ENCODE measurements at regions not wholly inside any gene's neighbourhood (a gene's known extent, or its start where the extent isn't known, plus 50 kb on each side); places are given as distances from the start of the nearest gene placed in this dataset.

- DNase-seq: no peak
These were observed 54.5 kb upstream of the FAM78B start for GRCh38 chr1:166221316-166221715.

DNA sequence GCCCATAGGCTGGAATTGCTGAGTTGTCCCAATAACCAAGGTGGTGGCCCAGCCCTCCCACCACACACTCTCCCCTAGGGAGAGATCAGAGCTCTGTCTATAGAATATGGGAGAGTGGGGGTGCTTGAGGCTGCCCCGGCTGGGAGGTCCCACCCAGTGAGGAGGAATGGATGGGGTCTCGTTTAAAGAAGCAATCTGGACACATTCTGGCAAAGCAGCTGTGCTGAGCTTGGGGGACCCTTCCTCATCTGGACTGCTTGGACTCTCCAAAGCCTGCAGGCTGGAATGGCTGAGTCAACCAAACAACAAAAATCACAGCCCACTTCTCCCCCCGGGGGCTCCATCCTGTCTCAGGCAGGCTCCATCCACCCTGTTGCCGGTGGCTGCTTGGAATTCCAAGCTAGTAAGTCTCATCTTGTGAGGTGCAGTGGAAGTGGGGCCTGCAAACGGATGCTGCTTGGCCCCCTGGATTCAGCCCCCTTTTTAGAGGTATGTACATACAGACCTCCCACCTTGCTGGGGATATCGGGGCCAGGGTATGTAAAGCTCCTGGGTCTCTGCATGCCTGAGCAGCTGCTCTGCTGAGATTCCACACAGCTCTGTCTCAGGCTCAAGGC lies 67.1 kb upstream of the FAM78B start:
- no peak for DNase-seq

- DNase-seq: no peak
These were observed 68.9 kb upstream of the FAM78B start for GRCh38 chr1:166235728-166236127.

DNA sequence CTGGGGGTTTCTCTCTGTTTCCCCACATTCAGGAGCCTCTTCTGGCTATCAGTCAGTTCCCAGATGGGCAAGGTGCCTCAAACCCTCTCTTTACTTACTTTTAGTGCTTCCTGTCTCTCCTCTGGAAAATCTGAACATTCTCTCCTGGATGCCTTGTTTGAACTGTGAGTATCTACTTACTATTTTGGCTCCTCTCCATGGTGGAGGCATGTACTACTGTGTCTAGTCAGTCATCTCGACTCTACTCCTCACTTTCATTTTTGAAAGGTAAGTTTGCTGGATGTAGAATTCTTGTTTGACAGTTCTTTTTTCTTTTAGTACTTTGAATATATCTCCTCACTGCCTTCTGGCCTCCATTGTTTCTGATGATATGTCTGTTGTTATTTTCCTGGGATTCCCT lies 70.9 kb upstream of the FAM78B start:
- no peak for DNase-seq

DNA sequence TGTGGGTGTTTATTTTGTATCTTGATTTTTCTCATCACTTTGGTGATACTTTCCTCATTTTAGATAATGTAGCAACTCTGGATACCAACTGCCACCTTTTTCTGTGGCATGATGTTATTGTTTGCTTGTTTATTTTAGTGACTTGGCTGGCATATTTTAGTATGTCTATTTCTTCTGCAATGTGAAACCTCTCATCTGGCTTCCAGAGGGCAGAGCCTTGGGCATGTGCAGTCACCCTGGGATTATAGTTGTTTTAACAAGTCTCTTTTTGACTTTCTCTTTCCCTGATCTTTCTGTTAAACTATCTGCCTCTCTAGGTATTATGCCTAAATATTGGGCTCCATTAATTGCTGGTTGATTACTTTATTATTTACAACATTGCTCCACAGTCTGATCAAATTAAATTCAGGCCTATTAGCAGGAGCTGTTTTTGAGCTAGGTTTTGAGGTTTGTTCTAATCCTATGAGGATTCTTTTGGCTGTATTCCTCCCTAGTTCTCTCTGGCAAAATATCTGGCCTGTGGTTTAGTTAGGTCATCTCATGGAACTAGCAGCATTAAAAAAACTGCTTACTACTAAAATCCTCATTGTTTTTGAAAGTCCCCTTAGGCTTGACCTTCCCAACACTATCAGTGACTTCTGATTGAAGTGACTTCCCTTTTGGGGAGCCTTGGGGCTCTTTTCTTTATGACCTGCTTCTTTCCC lies 86.4 kb upstream of the FAM78B start:
- no peak for DNase-seq

DNA sequence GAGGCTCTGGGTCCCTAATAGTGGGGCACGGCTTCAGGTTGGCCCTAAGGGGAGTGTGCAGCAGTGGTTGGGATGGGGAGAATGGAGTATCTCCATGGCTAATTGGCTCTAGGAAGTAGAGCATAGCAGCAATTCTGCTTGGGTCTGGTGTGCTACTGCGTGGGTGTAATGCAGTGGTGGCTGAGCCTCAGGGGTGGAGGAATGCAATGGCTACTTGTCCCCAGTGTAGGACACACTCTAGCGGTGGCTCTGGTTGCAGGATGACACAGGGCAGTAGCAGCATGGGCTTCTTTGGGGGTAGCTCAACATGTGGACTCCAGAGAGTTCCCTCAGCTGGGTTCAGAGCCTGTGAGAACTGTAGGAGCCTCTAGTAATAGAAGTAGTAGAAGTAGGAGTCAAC lies 91.2 kb upstream of the FAM78B start:
- no peak for DNase-seq

GRCh38 chr1:166261511-166261910 lies 94.7 kb upstream of the FAM78B start:
- DNase-seq: no peak

- no peak for DNase-seq
These were observed 103.8 kb upstream of the FAM78B start for GRCh38 chr1:166270476-166271150.

GRCh38 chr1:166271151-166271538 lies 104.3 kb upstream of the FAM78B start:
- DNase-seq: no peak

DNA sequence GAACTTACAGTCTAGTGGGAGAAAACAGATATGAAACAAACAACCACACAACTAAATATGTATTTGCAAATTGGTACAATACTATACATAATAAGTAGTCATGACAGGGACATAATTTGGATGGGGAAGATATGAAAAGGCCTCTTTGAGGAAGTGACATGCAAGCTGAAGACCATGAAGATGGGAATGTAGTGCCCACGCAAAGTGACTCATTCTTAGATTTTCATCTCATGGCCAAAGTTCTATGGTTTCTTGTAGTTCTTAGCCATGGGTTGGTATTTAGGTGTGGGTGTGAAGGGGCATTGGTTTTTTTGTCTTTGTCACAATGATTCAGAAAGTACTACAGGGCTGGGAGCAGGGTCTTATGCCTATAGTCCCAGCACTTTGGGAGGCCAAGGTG lies 105.4 kb upstream of the FAM78B start:
- DNase-seq: no peak

DNA sequence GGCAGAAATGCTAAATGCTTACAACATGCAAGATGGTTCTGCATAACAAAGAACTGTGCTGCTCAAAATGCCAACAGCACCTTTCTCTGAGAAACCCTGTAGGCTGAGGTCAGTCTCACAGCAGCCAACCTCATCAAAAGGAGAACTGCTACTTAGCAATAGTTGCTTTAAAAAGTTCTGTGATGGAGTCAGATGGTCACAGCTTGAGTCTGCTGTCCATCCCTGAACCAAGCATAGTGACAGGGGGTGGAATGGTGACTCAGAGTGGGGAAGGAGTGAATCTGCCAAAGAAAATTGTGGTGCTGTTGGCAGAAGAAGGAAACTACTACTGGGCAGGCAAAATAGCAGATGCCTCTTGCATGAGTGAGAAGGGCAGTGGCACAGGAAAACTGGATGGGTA lies 106.0 kb upstream of the FAM78B start:
- DNase-seq: no peak

- DNase-seq: no peak
These were observed 106.8 kb upstream of the FAM78B start for GRCh38 chr1:166273618-166274017.

- no peak for DNase-seq
These were observed 115.8 kb upstream of the FAM78B start for GRCh38 chr1:166282391-166283137.

GRCh38 chr1:166283190-166283589 lies 116.4 kb upstream of the FAM78B start:
- no peak for DNase-seq

- no peak for DNase-seq
These were observed 116.8 kb upstream of the FAM78B start for GRCh38 chr1:166283600-166283999.

GRCh38 chr1:166289309-166290050 lies 122.7 kb upstream of the FAM78B start:
- no peak for DNase-seq

DNA sequence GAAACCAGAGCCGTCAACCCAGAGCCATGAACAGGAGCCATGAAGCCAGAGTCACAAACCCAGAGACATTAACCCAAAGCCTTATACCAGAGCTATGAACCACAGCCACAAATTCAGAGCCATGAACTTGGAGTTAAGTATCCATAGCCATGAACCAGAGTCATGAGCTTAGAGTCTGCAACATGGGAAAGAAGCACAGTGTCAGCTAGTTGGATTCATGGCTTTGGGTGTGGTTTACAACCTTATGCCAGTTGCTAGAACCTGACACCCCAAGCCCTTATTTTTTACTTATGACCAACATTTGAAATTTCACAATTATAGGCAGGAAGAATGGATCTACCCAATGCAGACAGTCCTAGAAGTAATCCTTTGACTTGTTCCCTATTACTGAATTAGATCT lies 128.9 kb upstream of the FAM78B start:
- DNase-seq: no peak

- DNase-seq: no peak
These were observed 131.2 kb upstream of the FAM78B start for GRCh38 chr1:166297993-166298392.

DNA sequence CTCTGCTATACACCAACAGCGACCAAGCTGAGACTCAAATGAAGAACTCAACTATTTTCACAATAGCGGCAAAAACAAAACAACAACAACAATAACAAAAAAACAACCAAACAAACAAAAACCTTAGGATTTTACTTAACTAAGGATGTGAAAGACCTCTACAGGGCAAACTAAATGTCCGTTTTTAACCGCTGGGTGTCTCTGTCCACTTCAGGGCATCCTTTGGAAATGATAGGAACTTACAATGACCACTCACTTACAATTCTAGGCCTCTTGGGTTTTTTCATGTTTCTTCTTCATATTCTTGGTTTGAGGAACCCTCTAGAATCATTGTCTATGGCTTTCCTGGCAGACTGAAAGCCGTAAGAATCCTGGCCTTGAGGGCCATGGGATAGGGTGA lies 134.0 kb upstream of the FAM78B start:
- DNase-seq: no peak

GRCh38 chr1:166302989-166303758 lies 136.4 kb upstream of the FAM78B start:
- DNase-seq: no peak

DNA sequence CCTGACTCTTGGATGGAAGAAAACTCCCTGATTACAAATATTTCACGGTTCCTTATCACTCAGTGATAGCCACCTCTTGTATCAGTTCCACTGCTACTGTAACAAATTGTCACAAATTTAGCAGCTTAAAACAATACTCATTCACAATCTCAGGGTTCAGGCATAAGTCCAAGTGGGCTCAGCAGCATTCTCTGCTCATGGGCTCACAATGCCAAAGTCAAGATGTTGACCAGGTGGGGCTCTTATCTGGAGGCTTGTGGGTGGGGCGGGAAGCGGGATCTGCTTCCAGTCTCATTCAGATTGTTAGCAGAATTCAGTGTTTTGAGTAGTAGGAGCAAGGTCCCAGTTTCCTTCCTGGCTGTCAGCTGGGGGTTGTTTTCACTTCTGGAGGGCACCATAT lies 137.3 kb upstream of the FAM78B start:
- DNase-seq: no peak

GRCh38 chr1:166305371-166305770 lies 138.6 kb upstream of the FAM78B start:
- DNase-seq: no peak
